ENCODE measurements at regions not wholly inside any gene's neighbourhood (a gene's known extent, or its start where the extent isn't known, plus 50 kb on each side); places are given as distances from the start of the nearest gene placed in this dataset.

GRCh38 chrX:68892651-68893050 lies 63.8 kb downstream of the EFNB1 start:
- TF ChIP-seq REST (IDR thresholded peaks at IDR 0.05; ENCODE audit: insufficient replicate concordance, low read depth) (no peak), SPI1 (IDR thresholded peaks at IDR 0.05; ENCODE audit: borderline replicate concordance, low read depth) (no peak), POLR2AphosphoS5 (IDR thresholded peaks at IDR 0.05; ENCODE audit: low read depth) (no peak), GABPA (IDR thresholded peaks at IDR 0.05; ENCODE audit: low read depth) (no peak)
- TF ChIP-seq, protein P1, sequence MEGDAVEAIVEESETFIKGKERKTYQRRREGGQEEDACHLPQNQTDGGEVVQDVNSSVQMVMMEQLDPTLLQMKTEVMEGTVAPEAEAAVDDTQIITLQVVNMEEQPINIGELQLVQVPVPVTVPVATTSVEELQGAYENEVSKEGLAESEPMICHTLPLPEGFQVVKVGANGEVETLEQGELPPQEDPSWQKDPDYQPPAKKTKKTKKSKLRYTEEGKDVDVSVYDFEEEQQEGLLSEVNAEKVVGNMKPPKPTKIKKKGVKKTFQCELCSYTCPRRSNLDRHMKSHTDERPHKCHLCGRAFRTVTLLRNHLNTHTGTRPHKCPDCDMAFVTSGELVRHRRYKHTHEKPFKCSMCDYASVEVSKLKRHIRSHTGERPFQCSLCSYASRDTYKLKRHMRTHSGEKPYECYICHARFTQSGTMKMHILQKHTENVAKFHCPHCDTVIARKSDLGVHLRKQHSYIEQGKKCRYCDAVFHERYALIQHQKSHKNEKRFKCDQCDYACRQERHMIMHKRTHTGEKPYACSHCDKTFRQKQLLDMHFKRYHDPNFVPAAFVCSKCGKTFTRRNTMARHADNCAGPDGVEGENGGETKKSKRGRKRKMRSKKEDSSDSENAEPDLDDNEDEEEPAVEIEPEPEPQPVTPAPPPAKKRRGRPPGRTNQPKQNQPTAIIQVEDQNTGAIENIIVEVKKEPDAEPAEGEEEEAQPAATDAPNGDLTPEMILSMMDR (IDR thresholded peaks at IDR 0.05; ENCODE audit: insufficient read depth, low read length): no peak
- Histone ChIP-seq H3K27me3 (ENCODE audit: insufficient read depth, poor library complexity, severe bottlenecking) (peaks cover 3% of the 10 kb centered on the region), H3K4me3 (replicated peaks; ENCODE audit: insufficient read depth, low read length) (no peak overlapping the region), H3K27ac (replicated peaks) (no peak overlapping the region)
- DNase-seq (ENCODE audit: low read depth in 1 of 2, low spot score in 1 of 2): no peak

DNA sequence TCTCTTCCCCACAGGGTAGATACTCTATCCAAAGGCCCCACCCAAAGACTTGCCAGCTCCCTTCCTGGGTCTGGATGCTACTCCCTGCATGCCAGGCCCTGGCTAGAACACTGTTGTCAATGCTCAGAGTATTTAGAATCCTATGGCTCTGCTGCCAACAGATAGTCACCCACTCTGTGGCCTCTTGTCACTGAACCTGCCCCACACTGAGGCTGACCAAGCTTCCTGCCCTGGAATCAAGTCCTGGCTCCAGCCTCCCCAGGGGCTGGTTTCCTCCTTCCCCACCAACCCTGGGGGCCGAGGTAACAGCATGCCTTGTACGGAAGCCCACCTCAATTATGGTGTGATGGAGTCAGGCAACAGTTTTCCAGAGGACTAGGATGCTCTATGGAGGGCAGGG lies 63.3 kb downstream of the EFNB1 start:
- Histone ChIP-seq H3K4me3 (replicated peaks; ENCODE audit: insufficient read depth, low read length) (no peak overlapping the region), H3K27ac (replicated peaks) (no peak overlapping the region), H3K27me3 (ENCODE audit: insufficient read depth, poor library complexity, severe bottlenecking) (peaks cover 3% of the 10 kb centered on the region)
- TF ChIP-seq, protein P1 (IDR thresholded peaks at IDR 0.05; ENCODE audit: insufficient read depth, low read length): no peak
- no peak for TF ChIP-seq GABPA (IDR thresholded peaks at IDR 0.05; ENCODE audit: low read depth)
- TF ChIP-seq POLR2AphosphoS5 (IDR thresholded peaks at IDR 0.05; ENCODE audit: low read depth): no peak
- TF ChIP-seq REST (IDR thresholded peaks at IDR 0.05; ENCODE audit: insufficient replicate concordance, low read depth): no peak
- TF ChIP-seq SPI1 (IDR thresholded peaks at IDR 0.05; ENCODE audit: borderline replicate concordance, low read depth): no peak
- DNase-seq (ENCODE audit: low read depth in 1 of 2, low spot score in 1 of 2): no peak

Measured in HL-60 (cell line).